HEK293 (cell line): ENCODE measurements at regions not wholly inside any gene's neighbourhood (a gene's known extent, or its start where the extent isn't known, plus 50 kb on each side); places are given as distances from the start of the nearest gene placed in this dataset.

ENCODE experiments used
- CTCF ChIA-PET: fragments of 350-600 bp; formaldehyde crosslinking; extraction: SDS; loops from one replicate; lab custom pipeline; 2021; ENCODE audit warnings: antibody characterized with exemption; lab: Yijun Ruan, JAX
- POLR2A ChIA-PET: fragments of 300-600 bp; formaldehyde crosslinking; extraction: SDS; loops from one replicate; lab custom pipeline; 2020; ENCODE audit warnings: antibody characterized with exemption, inconsistent platforms; lab: Yijun Ruan, JAX
- H3K27ac ChIP-seq: fragments of 200-500 bp; sonication (Bioruptor generic); 2 replicates; pipeline ENCODE4 v1.5.1; 2014; ENCODE audit warnings: low read depth, low read length, control low read depth, inconsistent platforms; ENCODE audit errors: extremely low read depth
- H3K36me3 ChIP-seq, 2 experiments: fragments of 200-500 bp in 1 of 2; sonication (Bioruptor generic) in 1 of 2; 1 replicate in 1 of 2; 2 replicates in 1 of 2; pipeline ENCODE4 v1.5.1; 2014 to 2017; ENCODE audit warnings: inconsistent platforms in 2 of 2, low read length in 2 of 2; ENCODE audit not compliant: control insufficient read depth in 2 of 2, insufficient read depth in 1 of 2
- H3K4me1 ChIP-seq: fragments of 200-500 bp; sonication (Bioruptor generic); 2 replicates; pipeline ENCODE4 v1.5.1; 2014; ENCODE audit warnings: mild to moderate bottlenecking, low read length, inconsistent platforms; ENCODE audit not compliant: control insufficient read depth, insufficient read depth
- H3K4me3 ChIP-seq: 2 replicates; pipeline ENCODE4 v1.5.1; 2011; ENCODE audit warnings: low read depth, mild to moderate bottlenecking, control low read depth, low read length, moderate library complexity
- H3K9me3 ChIP-seq: fragments of 200-500 bp; sonication (Bioruptor generic); 2 replicates; pipeline ENCODE4 v1.5.1; 2014; ENCODE audit warnings: low read depth, low read length, inconsistent platforms; ENCODE audit not compliant: control insufficient read depth, insufficient read depth
- GFI1B ChIP-seq: fragments of 450-650 bp; formaldehyde crosslinking; IDR thresholded peaks from 2 replicates; pipeline ENCODE4 v1.5.1; 2016; ENCODE audit warnings: missing biosample characterization, missing genetic modification characterization
- GLIS2 ChIP-seq: fragments of 450-650 bp; formaldehyde crosslinking; IDR thresholded peaks from 2 replicates; pipeline ENCODE4 v1.5.1; 2016; ENCODE audit warnings: missing biosample characterization, missing genetic modification characterization
- HOXA7 ChIP-seq: sonication (generic); formaldehyde crosslinking; IDR thresholded peaks from 2 replicates; pipeline ENCODE4 v1.8.1; 2022; ENCODE audit warnings: missing genetic modification reagents, borderline replicate concordance
- KLF1 ChIP-seq: fragments of 450-650 bp; formaldehyde crosslinking; IDR thresholded peaks from 2 replicates; pipeline ENCODE4 v1.5.1; 2016; ENCODE audit warnings: missing biosample characterization, missing genetic modification characterization
- REPIN1 ChIP-seq: fragments of 450-650 bp; formaldehyde crosslinking; IDR thresholded peaks from 2 replicates; pipeline ENCODE4 v1.5.1; 2017; ENCODE audit warnings: missing biosample characterization, missing genetic modification characterization, low read depth
- WT1 ChIP-seq: fragments of 450-650 bp; formaldehyde crosslinking; IDR thresholded peaks from 2 replicates; pipeline ENCODE4 v1.5.1; 2016; ENCODE audit warnings: missing biosample characterization, missing genetic modification characterization
- ZBTB1 ChIP-seq: fragments of 450-650 bp; formaldehyde crosslinking; IDR thresholded peaks from 2 replicates; pipeline ENCODE4 v1.5.1; 2016; ENCODE audit warnings: missing biosample characterization, missing genetic modification characterization
- ZFHX2 ChIP-seq: fragments of 450-650 bp; formaldehyde crosslinking; conservative IDR thresholded peaks from 2 replicates; pipeline ENCODE4 v1.5.1; 2016; ENCODE audit warnings: missing biosample characterization, missing genetic modification characterization
- ZFP3 ChIP-seq: fragments of 450-650 bp; formaldehyde crosslinking; IDR thresholded peaks from 2 replicates; pipeline ENCODE4 v1.5.1; 2016; ENCODE audit warnings: low read depth, missing biosample characterization, missing genetic modification characterization
- ZFP41 ChIP-seq: fragments of 450-650 bp; formaldehyde crosslinking; IDR thresholded peaks from 2 replicates; pipeline ENCODE4 v1.5.1; 2016; ENCODE audit warnings: missing biosample characterization, missing genetic modification characterization, borderline replicate concordance
- ZIC2 ChIP-seq: fragments of 450-650 bp; formaldehyde crosslinking; IDR thresholded peaks from 2 replicates; pipeline ENCODE4 v1.5.1; 2016; ENCODE audit warnings: missing biosample characterization, missing genetic modification characterization
- ZNF10 ChIP-seq: fragments of 450-650 bp; formaldehyde crosslinking; IDR thresholded peaks from 2 replicates; pipeline ENCODE4 v1.5.1; 2017; ENCODE audit warnings: missing biosample characterization, missing genetic modification characterization
- ZNF121 ChIP-seq: fragments of 450-650 bp; formaldehyde crosslinking; IDR thresholded peaks from 2 replicates; pipeline ENCODE4 v1.5.1; 2016; ENCODE audit warnings: missing biosample characterization, missing genetic modification characterization
- ZNF133 ChIP-seq: fragments of 450-650 bp; formaldehyde crosslinking; IDR thresholded peaks from 2 replicates; pipeline ENCODE4 v1.5.1; 2016; ENCODE audit warnings: missing biosample characterization, missing genetic modification characterization
- ZNF23 ChIP-seq: fragments of 450-650 bp; formaldehyde crosslinking; IDR thresholded peaks from 2 replicates; pipeline ENCODE4 v1.5.1; 2016; ENCODE audit warnings: missing biosample characterization, missing genetic modification characterization, borderline replicate concordance
- ZNF416 ChIP-seq: fragments of 450-650 bp; formaldehyde crosslinking; IDR thresholded peaks from 2 replicates; pipeline ENCODE4 v1.5.1; 2016; ENCODE audit warnings: missing biosample characterization, missing genetic modification characterization
- ZNF473 ChIP-seq: fragments of 450-650 bp; formaldehyde crosslinking; IDR thresholded peaks from 2 replicates; pipeline ENCODE4 v1.5.1; 2017; ENCODE audit warnings: missing biosample characterization, missing genetic modification characterization
- ZNF549 ChIP-seq: fragments of 450-650 bp; IDR thresholded peaks from 2 replicates; pipeline ENCODE4 v1.5.1; 2018; ENCODE audit warnings: missing biosample characterization, missing genetic modification characterization, mild to moderate bottlenecking, inconsistent platforms, moderate library complexity
- ZNF560 ChIP-seq: fragments of 450-650 bp; formaldehyde crosslinking; IDR thresholded peaks from 2 replicates; pipeline ENCODE4 v1.5.1; 2017; ENCODE audit warnings: missing biosample characterization, missing genetic modification characterization, borderline replicate concordance
- ZNF571 ChIP-seq: fragments of 450-650 bp; formaldehyde crosslinking; IDR thresholded peaks from 2 replicates; pipeline ENCODE4 v1.5.0; 2017; ENCODE audit warnings: missing biosample characterization, missing genetic modification characterization
- ZNF624 ChIP-seq: fragments of 450-650 bp; formaldehyde crosslinking; IDR thresholded peaks from 2 replicates; pipeline ENCODE4 v1.5.1; 2017; ENCODE audit warnings: missing biosample characterization, missing genetic modification characterization
- ZNF707 ChIP-seq: fragments of 450-650 bp; formaldehyde crosslinking; IDR thresholded peaks from 2 replicates; pipeline ENCODE4 v1.5.1; 2016; ENCODE audit warnings: missing biosample characterization, missing genetic modification characterization
- TF ChIP-seq, protein P1 (sequence below): fragments of 450-650 bp; formaldehyde crosslinking; IDR thresholded peaks from 2 replicates; pipeline ENCODE4 v1.5.1; 2016; ENCODE audit warnings: missing biosample characterization, missing genetic modification characterization, low read depth

GRCh38 chr6:170188571-170189001 is 102.3 kb downstream of the DLL1 start (continued):
- no peak for TF ChIP-seq ZNF549

DNA sequence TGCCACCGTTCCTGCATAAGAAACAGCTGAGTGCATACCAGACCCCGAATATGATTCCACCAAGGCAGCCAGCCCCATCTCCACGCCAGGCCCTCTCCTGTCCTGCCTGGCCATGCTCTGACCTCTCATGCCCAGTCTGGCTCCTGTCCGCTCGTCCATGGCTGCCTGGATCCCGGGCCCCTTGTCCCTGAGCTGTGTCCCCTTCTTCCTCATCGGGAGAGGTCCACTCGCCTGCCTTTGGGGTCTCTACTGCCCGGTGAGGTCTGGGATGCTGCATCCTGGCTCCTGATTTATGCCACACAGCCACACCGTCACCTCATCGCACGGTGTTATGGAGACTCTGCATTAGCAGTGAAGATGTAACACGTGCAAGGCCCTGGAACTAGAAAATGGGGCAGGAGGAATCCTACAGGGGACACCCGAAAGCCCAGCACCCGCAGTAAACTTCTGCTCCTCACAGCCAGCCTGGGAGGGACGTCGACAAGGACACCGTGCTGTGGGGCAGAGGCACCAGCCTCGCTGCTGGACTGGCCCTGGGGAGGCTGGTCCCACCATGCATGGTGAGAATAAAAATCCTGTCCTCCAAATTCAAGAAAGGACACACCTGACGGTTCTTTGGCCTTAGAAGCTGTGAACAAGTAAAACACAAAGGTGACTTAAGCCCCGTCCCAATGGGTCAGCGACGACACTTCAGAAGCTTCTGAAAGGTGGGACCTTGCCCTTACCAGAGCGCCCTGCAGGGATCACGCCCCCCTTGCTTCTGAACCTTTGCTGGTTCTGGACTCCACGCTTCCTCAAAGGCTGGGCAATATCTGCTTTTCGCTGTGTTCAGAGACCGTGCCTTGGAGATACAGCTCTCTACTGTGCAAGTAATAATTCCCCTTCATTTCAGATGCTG is 103.0 kb downstream of the DLL1 start:
- no peak for TF ChIP-seq ZFP3 (tag by site-specific recombination)
- no peak for TF ChIP-seq WT1 (tag by site-specific recombination)
- no peak for TF ChIP-seq ZNF707 (tag by site-specific recombination)
- no peak for TF ChIP-seq ZFP41 (tag by site-specific recombination)
- no peak for TF ChIP-seq ZNF560
- TF ChIP-seq ZNF133 (tag by site-specific recombination) = no peak
- no peak for TF ChIP-seq ZNF10 (tag by site-specific recombination)
- no peak for TF ChIP-seq KLF1 (tag by site-specific recombination)
- TF ChIP-seq, protein P1, sequence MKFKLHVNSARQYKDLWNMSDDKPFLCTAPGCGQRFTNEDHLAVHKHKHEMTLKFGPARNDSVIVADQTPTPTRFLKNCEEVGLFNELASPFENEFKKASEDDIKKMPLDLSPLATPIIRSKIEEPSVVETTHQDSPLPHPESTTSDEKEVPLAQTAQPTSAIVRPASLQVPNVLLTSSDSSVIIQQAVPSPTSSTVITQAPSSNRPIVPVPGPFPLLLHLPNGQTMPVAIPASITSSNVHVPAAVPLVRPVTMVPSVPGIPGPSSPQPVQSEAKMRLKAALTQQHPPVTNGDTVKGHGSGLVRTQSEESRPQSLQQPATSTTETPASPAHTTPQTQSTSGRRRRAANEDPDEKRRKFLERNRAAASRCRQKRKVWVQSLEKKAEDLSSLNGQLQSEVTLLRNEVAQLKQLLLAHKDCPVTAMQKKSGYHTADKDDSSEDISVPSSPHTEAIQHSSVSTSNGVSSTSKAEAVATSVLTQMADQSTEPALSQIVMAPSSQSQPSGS (tag by site-specific recombination) = no peak
- no peak for TF ChIP-seq ZNF121
- no peak for TF ChIP-seq ZNF473 (tag by site-specific recombination)
- no peak for TF ChIP-seq GFI1B
- POLR2A ChIA-PET = no interaction called here
- CTCF ChIA-PET = no interaction called here
- H3K36me3 ChIP-seq = no peaks in the 10 kb centered on the region
- H3K9me3 ChIP-seq = no peaks in the 10 kb centered on the region
- no peak overlapping the region for H3K4me3 ChIP-seq
- H3K27ac ChIP-seq = no peak overlapping the region
- H3K4me1 ChIP-seq = no peaks in the 10 kb centered on the region

- H3K36me3 ChIP-seq = no peaks in the 10 kb centered on the region
- no peak overlapping the region for H3K27ac ChIP-seq
- POLR2A ChIA-PET = no interaction called here
- H3K4me3 ChIP-seq = no peak overlapping the region
- 0 out of 2 replicates have a peak, but pooled peaks have one; percentile 18 for TF ChIP-seq ZFHX2 (tag by site-specific recombination)
- no peak for TF ChIP-seq ZBTB1
- CTCF ChIA-PET = no interaction called here
- no peaks in the 10 kb centered on the region for H3K4me1 ChIP-seq
- H3K9me3 ChIP-seq = no peaks in the 10 kb centered on the region
Measured at GRCh38 chr6:170186941-170187668, 103.8 kb downstream of the DLL1 start.

DNA sequence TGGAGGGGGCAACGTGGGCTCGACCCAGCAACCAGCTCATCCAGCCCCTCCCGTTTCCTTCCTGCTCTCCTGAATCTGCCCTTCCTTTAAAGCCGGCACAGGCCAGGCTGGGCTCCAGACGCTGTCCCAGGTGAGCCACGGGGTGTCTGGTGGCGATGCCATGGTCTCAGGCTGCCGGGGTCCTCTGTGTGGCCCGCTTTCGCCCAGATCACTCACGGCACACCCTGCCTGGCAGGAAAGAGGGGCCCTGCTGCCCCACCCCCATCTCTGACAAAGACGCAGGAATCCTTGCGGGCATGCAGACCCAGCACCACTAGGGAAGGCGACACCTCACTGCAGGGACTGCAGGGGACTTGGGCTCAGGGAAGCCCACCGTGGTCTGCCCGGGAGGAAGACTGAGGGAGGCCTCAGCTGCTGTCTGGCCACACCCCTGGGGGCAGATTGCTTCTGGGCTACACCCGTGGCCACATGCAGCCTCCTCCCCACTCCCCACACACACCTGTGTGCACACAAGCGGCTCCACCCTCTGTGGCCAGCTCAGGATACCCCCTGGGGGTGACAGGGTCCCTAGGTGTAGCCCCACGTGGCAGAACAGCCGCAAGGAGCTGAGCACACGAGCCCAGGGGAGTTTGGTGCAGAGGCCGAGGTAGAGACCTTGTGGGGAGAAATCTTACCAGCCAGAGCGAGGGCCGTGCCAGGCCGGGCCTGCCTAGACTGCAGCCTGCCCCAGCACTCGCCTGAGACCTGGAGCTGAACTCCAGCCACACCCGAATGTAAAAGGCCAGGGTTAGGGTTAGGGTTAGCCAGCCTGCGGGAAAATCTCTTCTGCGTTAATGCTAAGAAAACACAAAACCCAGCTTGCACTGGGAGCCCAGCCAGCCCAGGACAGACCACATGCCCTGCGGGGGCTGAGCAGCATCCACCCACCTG is 104.6 kb downstream of the DLL1 start:
- Histone ChIP-seq H3K4me3 (no peak overlapping the region), H3K9me3 (no peaks in the 10 kb centered on the region), H3K4me1 (no peaks in the 10 kb centered on the region), H3K27ac (no peak overlapping the region), H3K36me3 (no peaks in the 10 kb centered on the region)
- TF ChIP-seq ZIC2 (tag by site-specific recombination) (0 out of 2 replicates have a peak, but pooled peaks have one; percentile 6), ZNF23 (no peak), ZNF416 (tag by site-specific recombination) (no peak), REPIN1 (no peak), ZNF624 (tag by site-specific recombination) (no peak), HOXA7 (CRISPR knock-in tag) (no peak), KLF1 (tag by site-specific recombination) (peak; percentile 49), ZNF571 (no peak), GLIS2 (tag by site-specific recombination) (peak; percentile 16; the same call in 1 of the 2 replicates)
- CTCF ChIA-PET = no interaction called here
- POLR2A ChIA-PET = no interaction called here
